A549 (cell line): ENCODE measurements at regions not wholly inside any gene's neighbourhood (a gene's known extent, or its start where the extent isn't known, plus 50 kb on each side); places are given as distances from the start of the nearest gene placed in this dataset.
"Not testable (repeated sequence)": the region's sequence is repeated elsewhere in the genome, so short reads cannot be mapped to it uniquely, and the experiment has no call there.

Experiments
- ATAC-seq, 2 experiments: fragments of 200-7000 bp in 1 of 2; fragments of >200 bp in 1 of 2; cut with Nextera tagmentation in 1 of 2; cut with Tn5 transposase in 1 of 2; 3 replicates each; pipeline versions ENCODE4 v1.8.0 to v1.9.1; 2018 to 2020; ENCODE audit warnings: mild to moderate bottlenecking in 1 of 2, moderate library complexity in 1 of 2
- CTCF ChIA-PET: fragments of 300-600 bp; sonication (Branson Sonifier 250); formaldehyde crosslinking; extraction: SDS; loops from one replicate; lab custom pipeline; 2021; ENCODE audit warnings: antibody characterized with exemption, inconsistent platforms; lab: Yijun Ruan, JAX
- POLR2A ChIA-PET: fragments of 350-600 bp; formaldehyde crosslinking; extraction: SDS; loops from one replicate; lab custom pipeline; 2021; ENCODE audit warnings: antibody characterized with exemption, inconsistent platforms; lab: Yijun Ruan, JAX
- DNase-seq, 2 experiments: peaks; one replicate each; pipeline versions ENCODE4 v3.0.0 to v3.0.0-alpha.2; 2011 to 2016; ENCODE audit warnings: low read depth in 1 of 2, low spot score in 1 of 2
- FAIRE-seq: peaks from 2 replicates; lab custom pipeline; 2011; peaks lifted over from hg19 to GRCh38; lab: Jason Lieb, UNC
- H3K27ac ChIP-seq, 2 experiments: fragments of >200 bp; sonication (Bioruptor Twin); formaldehyde crosslinking; 3 replicates each; pipeline ENCODE4 v1.5.1; 2016 to 2017
- H3K4me1 ChIP-seq: fragments of >200 bp; sonication (Bioruptor Twin); formaldehyde crosslinking; 3 replicates; pipeline ENCODE4 v1.6.1; 2016
- H3K4me2 ChIP-seq: fragments of >200 bp; sonication (Bioruptor Twin); formaldehyde crosslinking; 3 replicates; pipeline ENCODE4 v1.6.1; 2016
- H3K4me3 ChIP-seq: fragments of >200 bp; sonication (Bioruptor Twin); formaldehyde crosslinking; 3 replicates; pipeline ENCODE4 v1.5.1; 2016
- H3K9me3 ChIP-seq: fragments of >200 bp; sonication (Bioruptor Twin); formaldehyde crosslinking; 3 replicates; pipeline ENCODE4 v1.6.1; 2016
- ATOH8 ChIP-seq: fragments of 250-450 bp; sonication (Bioruptor Pico); IDR thresholded peaks from 2 replicates; pipeline ENCODE4 v1.5.0; 2020; ENCODE audit warnings: low read depth, mild to moderate bottlenecking, moderate library complexity
- BHLHE40 ChIP-seq: IDR thresholded peaks from 2 replicates; pipeline ENCODE4 v1.6.1; 2012; ENCODE audit warnings: low read depth, low read length, inconsistent platforms
- CBX2 ChIP-seq: fragments of 200-600 bp; sonication (generic); IDR thresholded peaks from 2 replicates; pipeline ENCODE4 v1.6.1; 2016; ENCODE audit warnings: low read depth, mild to moderate bottlenecking, borderline replicate concordance
- CBX8 ChIP-seq: fragments of 200-600 bp; sonication (generic); IDR thresholded peaks from 2 replicates; pipeline ENCODE4 v1.6.1; 2016
- CHD4 ChIP-seq: fragments of 200-600 bp; sonication (generic); IDR thresholded peaks from 2 replicates; pipeline ENCODE4 v1.6.1; 2016; ENCODE audit warnings: antibody characterized with exemption, mild to moderate bottlenecking, borderline replicate concordance
- EHF ChIP-seq: fragments of 250-450 bp; sonication (Bioruptor Pico); IDR thresholded peaks from 2 replicates; pipeline ENCODE4 v1.5.0; 2020; ENCODE audit warnings: mild to moderate bottlenecking
- EHMT2 ChIP-seq: fragments of 200-600 bp; sonication (generic); IDR thresholded peaks from 2 replicates; pipeline ENCODE4 v1.6.1; 2016; ENCODE audit warnings: antibody characterized with exemption, low read depth, mild to moderate bottlenecking, moderate library complexity
- ELK1 ChIP-seq: fragments of 150-350 bp; IDR thresholded peaks from 2 replicates; pipeline ENCODE4 v1.6.1; 2014; ENCODE audit warnings: low read depth, mild to moderate bottlenecking, low read length
- EP300 ChIP-seq, 2 experiments: fragments of >200 bp; sonication (Bioruptor Twin); formaldehyde crosslinking; IDR thresholded peaks; 2 replicates in 1 of 2; 3 replicates in 1 of 2; pipeline ENCODE4 v1.6.1; 2016 to 2017
- ESRRA ChIP-seq: fragments of 150-350 bp; IDR thresholded peaks from 2 replicates; pipeline ENCODE4 v1.6.1; 2014; ENCODE audit warnings: mild to moderate bottlenecking, low read length, borderline replicate concordance
- FOXS1 ChIP-seq: fragments of 250-450 bp; sonication (Bioruptor Pico); IDR thresholded peaks from 2 replicates; pipeline ENCODE4 v1.5.0; 2020; ENCODE audit warnings: mild to moderate bottlenecking, moderate library complexity
- HDAC2 ChIP-seq: fragments of 200-600 bp; sonication (generic); IDR thresholded peaks from 2 replicates; pipeline ENCODE4 v1.6.1; 2016
- JUN ChIP-seq, 2 experiments: fragments of >200 bp; sonication (Bioruptor Twin); formaldehyde crosslinking; IDR thresholded peaks; 2 replicates in 1 of 2; 3 replicates in 1 of 2; pipeline ENCODE4 v1.6.1; 2016 to 2017
- JUNB ChIP-seq: fragments of >200 bp; sonication (Bioruptor Twin); formaldehyde crosslinking; IDR thresholded peaks from 2 replicates; pipeline ENCODE4 v1.6.1; 2016
- MAFK ChIP-seq: fragments of 450-650 bp; IDR thresholded peaks from 2 replicates; pipeline ENCODE4 v1.6.1; 2014; ENCODE audit not compliant: partially characterized antibody
- NR3C1 ChIP-seq: fragments of >200 bp; sonication (Bioruptor Twin); formaldehyde crosslinking; IDR thresholded peaks from 3 replicates; pipeline ENCODE4 v1.6.1; 2017
- PBX3 ChIP-seq: IDR thresholded peaks from 2 replicates; pipeline ENCODE4 v1.6.1; 2012
- PHF8 ChIP-seq: fragments of 200-600 bp; sonication (generic); IDR thresholded peaks from 2 replicates; pipeline ENCODE4 v1.6.1; 2016; ENCODE audit warnings: low read depth, mild to moderate bottlenecking, antibody characterized with exemption, moderate library complexity, borderline replicate concordance
- RAD21 ChIP-seq, 2 experiments: fragments of >200 bp in 1 of 2; sonication (Bioruptor Twin) in 1 of 2; formaldehyde crosslinking in 1 of 2; IDR thresholded peaks in 1 of 2; conservative IDR thresholded peaks in 1 of 2; 2 replicates in 1 of 2; 3 replicates in 1 of 2; pipeline ENCODE4 v1.6.1; 2012 to 2018; ENCODE audit warnings: inconsistent platforms in 1 of 2
- RNF2 ChIP-seq: fragments of 200-600 bp; sonication (generic); IDR thresholded peaks from 2 replicates; pipeline ENCODE4 v1.6.1; 2016; ENCODE audit warnings: low read depth, mild to moderate bottlenecking, antibody characterized with exemption, moderate library complexity, borderline replicate concordance
- SMC3 ChIP-seq: fragments of >200 bp; sonication (Bioruptor Twin); formaldehyde crosslinking; IDR thresholded peaks from 3 replicates; pipeline ENCODE4 v1.6.1; 2018; ENCODE audit warnings: inconsistent platforms
- TFCP2L1 ChIP-seq: fragments of 250-450 bp; sonication (Bioruptor Pico); IDR thresholded peaks from 2 replicates; pipeline ENCODE4 v1.5.0; 2021; ENCODE audit warnings: mild to moderate bottlenecking
- USF2 ChIP-seq: fragments of 450-650 bp; IDR thresholded peaks from 2 replicates; pipeline ENCODE4 v1.6.1; 2014; ENCODE audit warnings: antibody characterized with exemption
- WGBS: methylation state at CpG from one replicate; pipeline ENCODE4 v1.1.6; 2017; ENCODE audit errors: missing lambda C conversion rate; 5-methylcytosine and 5-hydroxymethylcytosine counted together

- FAIRE-seq, H3K4me3 ChIP-seq, CTCF ChIA-PET, POLR2A ChIA-PET, H3K27ac ChIP-seq, H3K4me2 ChIP-seq, DNase-seq, H3K4me1 ChIP-seq: not testable (repeated sequence)
- peak; percentile 59 to 66 for ATAC-seq
- 4% methylated on average over 8 of the region's 8 CpGs for WGBS
- H3K9me3 ChIP-seq = peaks cover 47% of the 10 kb centered on the region; the same call in 2 of the 3 replicates
Observed at GRCh38 chr2:89828961-89829631, 1137.6 kb downstream of the RPIA start.

- FAIRE-seq = no peak
- 2% methylated on average over 6 of the region's 6 CpGs for WGBS
- CTCF ChIA-PET = no interaction called here
Observed at GRCh38 chr2:89829828-89830227, 1138.4 kb downstream of the RPIA start.

GRCh38 chr2:89830341-89831218, 1139.1 kb downstream of the RPIA start:
- POLR2A ChIA-PET, H3K4me1 ChIP-seq, DNase-seq, H3K4me3 ChIP-seq, H3K4me2 ChIP-seq, FAIRE-seq, H3K27ac ChIP-seq, CTCF ChIA-PET: not testable (repeated sequence)
- peak; percentile 17 to 72; a peak in 3 of 6 replicates for ATAC-seq
- peaks cover 42% of the 10 kb centered on the region; the same call in 2 of the 3 replicates for H3K9me3 ChIP-seq
- WGBS = 20% methylated on average over 14 of the region's 14 CpGs

More at GRCh38 chr2:89829828-89830227, 1138.4 kb downstream of the RPIA start:
- Histone ChIP-seq H3K27ac (no peak overlapping the region), H3K4me2 (no peak overlapping the region), H3K4me1 (no peaks in the 10 kb centered on the region), H3K4me3 (no peak overlapping the region), H3K9me3 (peaks cover 47% of the 10 kb centered on the region; the same call in 2 of the 3 replicates)
- DNase-seq = no peak
- TF ChIP-seq TFCP2L1 (no peak), NR3C1 (no peak), HDAC2 (no peak), EP300 (IDR thresholded peaks at IDR 0.05) (no peak), EHMT2 (no peak), EHF (CRISPR knock-in tag) (no peak), ESRRA (no peak), RAD21 (conservative IDR thresholded peaks at IDR 0.05 in 1 of 2, IDR thresholded peaks at IDR 0.05 in 1 of 2) (no peak), PBX3 (no peak), USF2 (no peak), JUNB (no peak)
- ATAC-seq = peak in 1 of 2 experiments; percentile 52; a peak in 3 of 6 replicates
- POLR2A ChIA-PET = no interaction called here

- DNase-seq (no peak), ATAC-seq (no peak), FAIRE-seq (no peak)
- Histone ChIP-seq H3K9me3 (peaks cover 42% of the 10 kb centered on the region; the same call in 2 of the 3 replicates), H3K4me2 (no peak overlapping the region), H3K27ac (no peak overlapping the region), H3K4me3 (no peak overlapping the region), H3K4me1 (no peaks in the 10 kb centered on the region)
- POLR2A ChIA-PET = no interaction called here
- CTCF ChIA-PET = no interaction called here
- WGBS = 11% methylated on average over 17 of the region's 17 CpGs
- TF ChIP-seq MAFK (no peak), PHF8 (no peak), SMC3 (no peak), JUN (IDR thresholded peaks at IDR 0.05) (no peak), CBX8 (no peak), CHD4 (no peak), RAD21 (conservative IDR thresholded peaks at IDR 0.05 in 1 of 2, IDR thresholded peaks at IDR 0.05 in 1 of 2) (no peak), RNF2 (no peak), HDAC2 (no peak), FOXS1 (CRISPR knock-in tag) (no peak), ELK1 (no peak), CBX2 (no peak), BHLHE40 (no peak), ATOH8 (CRISPR knock-in tag) (no peak)
Observed at GRCh38 chr2:89831641-89832498, 1140.4 kb downstream of the RPIA start.
